WTC11 (cell line): ENCODE measurements at regions not wholly inside any gene's neighbourhood (a gene's known extent, or its start where the extent isn't known, plus 50 kb on each side); places are given as distances from the start of the nearest gene placed in this dataset.

Experiments used
- ATAC-seq: fragments of 200-7000 bp; cut with Tn5 transposase; 2 replicates; pipeline ENCODE4 v1.10.0; 2021; ENCODE audit warnings: mild to moderate bottlenecking, moderate library complexity
- CTCF ChIA-PET: fragments of 300-600 bp; sonication (Branson Sonifier 250); formaldehyde crosslinking; loops from one replicate; lab custom pipeline; 2021; ENCODE audit warnings: antibody characterized with exemption; lab: Charles Lee
- POLR2A ChIA-PET: fragments of 350-600 bp; sonication (Branson Sonifier 250); formaldehyde crosslinking; loops from one replicate; lab custom pipeline; 2021; ENCODE audit warnings: antibody characterized with exemption; lab: Charles Lee
- DNase-seq: peaks from one replicate; pipeline ENCODE4 v3.0.0; 2021; ENCODE audit warnings: low spot score
- H3K27ac Mint-ChIP-seq: 2 replicates; pipeline ENCODE4 v1.8.0; 2021; ENCODE audit warnings: mixed read lengths
- H3K27me3 Mint-ChIP-seq: 2 replicates; pipeline ENCODE4 v1.8.0; 2021; ENCODE audit warnings: low read depth, mild to moderate bottlenecking, moderate library complexity, mixed read lengths
- H3K36me3 Mint-ChIP-seq: 2 replicates; pipeline ENCODE4 v1.8.0; 2021; ENCODE audit warnings: mixed read lengths
- H3K4me1 Mint-ChIP-seq: 2 replicates; pipeline ENCODE4 v1.8.0; 2022; ENCODE audit warnings: mixed read lengths
- H3K4me3 Mint-ChIP-seq: 2 replicates; pipeline ENCODE4 v1.8.0; 2021; ENCODE audit warnings: mild to moderate bottlenecking, moderate library complexity, mixed read lengths
- H3K9me3 Mint-ChIP-seq: 2 replicates; pipeline ENCODE4 v1.8.0; 2021; ENCODE audit warnings: mixed read lengths
- ARID4B ChIP-seq: sonication (generic); formaldehyde crosslinking; IDR thresholded peaks from 2 replicates; pipeline ENCODE4 v1.8.0; 2023; ENCODE audit warnings: missing genetic modification reagents, mild to moderate bottlenecking, borderline replicate concordance
- ATF1 ChIP-seq: sonication (generic); formaldehyde crosslinking; IDR thresholded peaks from 2 replicates; pipeline ENCODE4 v1.8.1; 2023; ENCODE audit warnings: mild to moderate bottlenecking, moderate library complexity, missing genetic modification reagents
- ATF3 ChIP-seq: sonication (generic); formaldehyde crosslinking; conservative IDR thresholded peaks from 2 replicates; pipeline ENCODE4 v1.8.1; 2022; ENCODE audit warnings: mild to moderate bottlenecking, missing genetic modification reagents
- ATF6 ChIP-seq: sonication (generic); formaldehyde crosslinking; IDR thresholded peaks from 2 replicates; pipeline ENCODE4 v1.8.1; 2023; ENCODE audit warnings: mild to moderate bottlenecking, missing genetic modification reagents
- CREM ChIP-seq: sonication (generic); formaldehyde crosslinking; IDR thresholded peaks from 2 replicates; pipeline ENCODE4 v1.8.1; 2022; ENCODE audit warnings: mild to moderate bottlenecking, missing genetic modification reagents, moderate library complexity
- E2F1 ChIP-seq: sonication (generic); formaldehyde crosslinking; IDR thresholded peaks from 2 replicates; pipeline ENCODE4 v1.8.0; 2022; ENCODE audit warnings: mild to moderate bottlenecking, missing genetic modification reagents
- E2F5 ChIP-seq: sonication (generic); formaldehyde crosslinking; IDR thresholded peaks from 2 replicates; pipeline ENCODE4 v1.8.1; 2022; ENCODE audit warnings: mild to moderate bottlenecking, moderate library complexity, missing genetic modification reagents
- ERG ChIP-seq: fragments of 250-450 bp; sonication (Bioruptor Pico); IDR thresholded peaks from 2 replicates; pipeline ENCODE4 v1.8.0; 2021; ENCODE audit warnings: mild to moderate bottlenecking
- ESRRA ChIP-seq: sonication (generic); formaldehyde crosslinking; IDR thresholded peaks from 2 replicates; pipeline ENCODE4 v1.8.1; 2022; ENCODE audit warnings: mild to moderate bottlenecking, missing genetic modification reagents, borderline replicate concordance
- GTF2I ChIP-seq: fragments of 250-450 bp; sonication (Bioruptor Pico); conservative IDR thresholded peaks from 2 replicates; pipeline ENCODE4 v1.4.0; 2021; ENCODE audit warnings: mild to moderate bottlenecking
- IRF1 ChIP-seq: sonication (generic); formaldehyde crosslinking; IDR thresholded peaks from 2 replicates; pipeline ENCODE4 v1.8.0; 2023; ENCODE audit warnings: missing genetic modification reagents
- NFATC4 ChIP-seq: fragments of 250-450 bp; sonication (Bioruptor Pico); IDR thresholded peaks from 2 replicates; pipeline ENCODE4 v1.9.0; 2021; ENCODE audit warnings: mild to moderate bottlenecking
- PRRX2 ChIP-seq: fragments of 250-450 bp; sonication (Bioruptor Pico); IDR thresholded peaks from 2 replicates; pipeline ENCODE4 v1.8.0; 2021; ENCODE audit warnings: mild to moderate bottlenecking
- SOX15 ChIP-seq: fragments of 250-450 bp; sonication (Bioruptor Pico); IDR thresholded peaks from 2 replicates; pipeline ENCODE4 v1.9.0; 2021; ENCODE audit warnings: mild to moderate bottlenecking
- STAT6 ChIP-seq: sonication (generic); formaldehyde crosslinking; conservative IDR thresholded peaks from 2 replicates; pipeline ENCODE4 v1.8.1; 2023; ENCODE audit warnings: mild to moderate bottlenecking, low read depth, missing genetic modification reagents, moderate library complexity
- TCF7 ChIP-seq: sonication (generic); formaldehyde crosslinking; IDR thresholded peaks from 2 replicates; pipeline ENCODE4 v1.8.0; 2022; ENCODE audit warnings: mild to moderate bottlenecking, low read depth, missing genetic modification reagents, moderate library complexity
- ZBTB21 ChIP-seq: sonication (generic); formaldehyde crosslinking; IDR thresholded peaks from 2 replicates; pipeline ENCODE4 v1.8.1; 2023; ENCODE audit warnings: mild to moderate bottlenecking, missing genetic modification reagents, borderline replicate concordance
- ZNF425 ChIP-seq: fragments of 250-450 bp; sonication (Bioruptor Pico); conservative IDR thresholded peaks from 2 replicates; pipeline ENCODE4 v1.9.0; 2021; ENCODE audit warnings: mild to moderate bottlenecking
- ZNF671 ChIP-seq: fragments of 250-450 bp; sonication (Bioruptor Pico); IDR thresholded peaks from 2 replicates; pipeline ENCODE4 v1.8.0; 2021; ENCODE audit warnings: mild to moderate bottlenecking

- no peak overlapping the region for H3K27ac Mint-ChIP-seq
- no peaks in the 10 kb centered on the region; the same call in 1 of the 2 replicates for H3K27me3 Mint-ChIP-seq
- H3K9me3 Mint-ChIP-seq = peaks cover 47% of the 10 kb centered on the region
- DNase-seq = no peak
- H3K36me3 Mint-ChIP-seq = peaks cover 39% of the 10 kb centered on the region
- ATAC-seq = no peak
- ChIA-PET CTCF (no interaction called here), POLR2A (no interaction called here)
- TF ChIP-seq ARID4B (no peak), SOX15 (CRISPR knock-in tag) (no peak), PRRX2 (no peak), ZNF425 (no peak), E2F1 (CRISPR knock-in tag) (no peak), CREM (no peak), IRF1 (CRISPR knock-in tag) (no peak), STAT6 (no peak), TCF7 (CRISPR knock-in tag) (no peak)
- no peak overlapping the region for H3K4me3 Mint-ChIP-seq
- H3K4me1 Mint-ChIP-seq = no peaks in the 10 kb centered on the region
Observed at GRCh38 chr18:78548261-78549058, 431.2 kb upstream of the SALL3 start.

- peaks cover 51% of the 10 kb centered on the region for H3K9me3 Mint-ChIP-seq
- H3K4me3 Mint-ChIP-seq = no peak overlapping the region
- ChIA-PET CTCF (no interaction called here), POLR2A (no interaction called here)
- H3K27me3 Mint-ChIP-seq = no peaks in the 10 kb centered on the region; the same call in 1 of the 2 replicates
- DNase-seq = no peak
- no peaks in the 10 kb centered on the region for H3K4me1 Mint-ChIP-seq
- ATAC-seq = no peak
- no peak overlapping the region for H3K27ac Mint-ChIP-seq
- peaks cover 39% of the 10 kb centered on the region for H3K36me3 Mint-ChIP-seq
- TF ChIP-seq PRRX2 (no peak), ATF6 (no peak), ESRRA (CRISPR knock-in tag) (no peak), CREM (no peak), E2F5 (CRISPR knock-in tag) (no peak), ZNF671 (CRISPR knock-in tag) (no peak), NFATC4 (CRISPR knock-in tag) (no peak), ATF3 (no peak), ATF1 (CRISPR knock-in tag) (no peak), GTF2I (CRISPR knock-in tag) (no peak), ZBTB21 (no peak), ERG (CRISPR knock-in tag) (no peak)
Observed at GRCh38 chr18:78549971-78550370, 429.6 kb upstream of the SALL3 start.
